ENCODE measurements at regions not wholly inside any gene's neighbourhood (a gene's known extent, or its start where the extent isn't known, plus 50 kb on each side); places are given as distances from the start of the nearest gene placed in this dataset.

- TF ChIP-seq POLR2A (IDR thresholded peaks at IDR 0.05; ENCODE audit: low read depth) (no peak), CTCF (IDR thresholded peaks at IDR 0.05) (no peak)
Observed at GRCh38 chr15:92805080-92805690, 94.9 kb upstream of the CHD2 start.

Measured in esophagus muscularis mucosa (tissue), 3 donors.